GM06990 (cell line): ENCODE measurements at regions not wholly inside any gene's neighbourhood (a gene's known extent, or its start where the extent isn't known, plus 50 kb on each side); places are given as distances from the start of the nearest gene placed in this dataset.
"Not testable (repeated sequence)": the region's sequence is repeated elsewhere in the genome, so short reads cannot be mapped to it uniquely, and the experiment has no call there.

Experiments
- DNase-seq: peaks from one replicate; pipeline ENCODE4 v3.0.0-alpha.2; 2011; ENCODE audit not compliant: insufficient read length; ENCODE audit errors: extremely low read depth
- H3K27me3 ChIP-seq: replicated peaks from 2 replicates; pipeline ENCODE4 v1.6.0; 2011; ENCODE audit warnings: low read length; ENCODE audit not compliant: control insufficient read depth, insufficient read depth
- H3K36me3 ChIP-seq: 2 replicates; pipeline ENCODE4 v1.5.1; 2011; ENCODE audit warnings: low read length; ENCODE audit not compliant: control insufficient read depth, insufficient read depth
- H3K4me3 ChIP-seq: replicated peaks from 2 replicates; pipeline ENCODE4 v1.5.1; 2011; ENCODE audit warnings: low read depth, mild to moderate bottlenecking, control low read depth, low read length
- TF ChIP-seq, protein P1 (sequence below): IDR thresholded peaks from 2 replicates; pipeline ENCODE4 v1.5.1; 2011; ENCODE audit warnings: low read length, control low read depth, mild to moderate bottlenecking, inconsistent platforms; ENCODE audit not compliant: insufficient read depth, poor library complexity, severe bottlenecking

DNA sequence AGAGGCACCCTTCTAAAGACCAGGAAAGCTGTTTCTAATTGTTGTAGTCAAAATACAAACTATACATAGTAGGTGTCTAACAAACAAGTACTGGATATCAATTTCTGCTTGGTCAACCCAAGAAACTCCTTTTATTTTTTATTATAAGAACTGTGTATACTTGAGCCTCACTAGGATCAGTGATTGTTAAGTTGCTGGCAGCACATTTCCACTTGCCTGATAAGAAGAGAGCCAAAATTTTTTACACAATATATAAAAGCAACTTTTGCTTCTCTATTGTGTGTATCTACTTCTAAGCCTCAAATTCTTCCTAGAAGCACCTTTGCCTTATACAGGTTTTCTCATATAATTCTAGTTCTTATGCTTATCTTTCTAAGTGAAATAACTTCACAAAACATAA is 703.0 kb upstream of the EPHA5 start:
- TF ChIP-seq, protein P1, sequence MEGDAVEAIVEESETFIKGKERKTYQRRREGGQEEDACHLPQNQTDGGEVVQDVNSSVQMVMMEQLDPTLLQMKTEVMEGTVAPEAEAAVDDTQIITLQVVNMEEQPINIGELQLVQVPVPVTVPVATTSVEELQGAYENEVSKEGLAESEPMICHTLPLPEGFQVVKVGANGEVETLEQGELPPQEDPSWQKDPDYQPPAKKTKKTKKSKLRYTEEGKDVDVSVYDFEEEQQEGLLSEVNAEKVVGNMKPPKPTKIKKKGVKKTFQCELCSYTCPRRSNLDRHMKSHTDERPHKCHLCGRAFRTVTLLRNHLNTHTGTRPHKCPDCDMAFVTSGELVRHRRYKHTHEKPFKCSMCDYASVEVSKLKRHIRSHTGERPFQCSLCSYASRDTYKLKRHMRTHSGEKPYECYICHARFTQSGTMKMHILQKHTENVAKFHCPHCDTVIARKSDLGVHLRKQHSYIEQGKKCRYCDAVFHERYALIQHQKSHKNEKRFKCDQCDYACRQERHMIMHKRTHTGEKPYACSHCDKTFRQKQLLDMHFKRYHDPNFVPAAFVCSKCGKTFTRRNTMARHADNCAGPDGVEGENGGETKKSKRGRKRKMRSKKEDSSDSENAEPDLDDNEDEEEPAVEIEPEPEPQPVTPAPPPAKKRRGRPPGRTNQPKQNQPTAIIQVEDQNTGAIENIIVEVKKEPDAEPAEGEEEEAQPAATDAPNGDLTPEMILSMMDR = no peak
- DNase-seq = no peak
- H3K36me3 ChIP-seq = no peaks in the 10 kb centered on the region
- no peaks in the 10 kb centered on the region for H3K27me3 ChIP-seq
- no peak overlapping the region for H3K4me3 ChIP-seq

DNA sequence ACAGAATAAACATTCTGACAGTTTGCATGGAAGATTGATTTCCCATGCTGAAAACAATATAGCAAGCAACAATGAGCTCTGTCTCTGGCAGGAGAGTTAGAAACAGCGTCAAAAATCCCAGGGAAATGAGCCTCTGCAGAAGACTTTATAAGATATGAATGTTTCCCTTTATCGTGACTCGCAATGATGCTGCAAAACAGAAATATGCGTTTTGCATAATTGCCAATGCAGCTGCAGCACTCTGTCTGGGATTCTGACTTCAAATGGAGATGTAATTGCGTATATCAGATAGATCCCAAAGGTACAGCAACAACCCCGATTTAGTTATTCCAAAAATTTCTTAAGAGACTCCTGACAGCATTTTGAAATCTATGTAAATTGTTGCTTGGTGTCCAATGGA is 702.4 kb upstream of the EPHA5 start:
- DNase-seq = no peak
- TF ChIP-seq, protein P1 = no peak
- H3K4me3 ChIP-seq = no peak overlapping the region

DNA sequence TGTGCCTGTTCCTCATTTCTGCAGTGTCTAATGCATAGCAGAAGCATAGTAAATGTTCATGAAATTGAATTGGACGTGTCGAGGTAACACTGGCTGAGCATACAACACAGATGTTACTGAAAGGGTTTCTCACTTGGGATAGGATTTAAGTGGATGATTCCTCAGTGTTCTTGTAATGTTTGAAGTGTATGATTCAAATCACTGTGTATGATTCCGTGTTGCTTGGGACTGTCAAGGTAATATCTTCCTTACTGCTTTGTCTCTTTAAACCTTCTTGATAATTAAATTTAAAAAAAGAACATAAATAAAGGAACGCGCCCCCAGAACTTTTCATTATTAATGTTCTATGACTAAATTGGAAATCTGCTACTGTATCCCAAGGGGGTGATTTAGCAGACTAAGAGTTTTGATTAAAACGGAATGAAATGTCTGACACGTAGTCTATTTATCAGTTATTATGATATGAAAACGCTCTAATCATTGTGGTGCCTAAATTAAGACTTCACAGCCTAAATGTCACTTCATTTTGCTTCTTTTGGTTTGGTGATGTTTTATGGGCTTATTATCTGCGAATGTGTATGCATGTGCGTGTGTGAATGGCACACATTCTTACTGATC is 696.9 kb upstream of the EPHA5 start:
- Histone ChIP-seq H3K4me3 (no peak overlapping the region), H3K27me3 (no peaks in the 10 kb centered on the region), H3K36me3 (no peaks in the 10 kb centered on the region)
- TF ChIP-seq, protein P1 = no peak
- DNase-seq = no peak

More for the DNA sequence above, 702.4 kb upstream of the EPHA5 start:
- no peaks in the 10 kb centered on the region for H3K36me3 ChIP-seq
- no peaks in the 10 kb centered on the region for H3K27me3 ChIP-seq

DNA sequence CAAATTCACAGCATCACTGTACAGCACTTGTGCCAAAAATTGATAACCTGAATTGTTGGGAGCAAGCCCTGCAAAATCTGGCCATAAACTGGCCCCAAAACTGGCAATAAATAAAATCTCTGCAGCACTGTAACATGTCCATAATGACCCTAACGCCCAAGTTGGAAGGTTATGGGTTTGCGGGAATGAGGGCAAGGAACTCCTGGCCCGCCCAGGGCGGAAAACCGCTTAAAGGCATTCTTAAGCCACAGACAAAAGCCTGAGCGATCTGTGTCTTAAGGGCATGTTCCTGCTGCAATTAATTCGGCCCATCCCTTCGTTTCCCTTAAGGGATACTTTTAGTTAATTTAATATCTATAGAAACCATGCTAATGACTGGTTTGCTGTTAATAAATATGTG is 690.1 kb upstream of the EPHA5 start:
- not testable (repeated sequence) for H3K27me3 ChIP-seq, H3K36me3 ChIP-seq, DNase-seq, H3K4me3 ChIP-seq

DNA sequence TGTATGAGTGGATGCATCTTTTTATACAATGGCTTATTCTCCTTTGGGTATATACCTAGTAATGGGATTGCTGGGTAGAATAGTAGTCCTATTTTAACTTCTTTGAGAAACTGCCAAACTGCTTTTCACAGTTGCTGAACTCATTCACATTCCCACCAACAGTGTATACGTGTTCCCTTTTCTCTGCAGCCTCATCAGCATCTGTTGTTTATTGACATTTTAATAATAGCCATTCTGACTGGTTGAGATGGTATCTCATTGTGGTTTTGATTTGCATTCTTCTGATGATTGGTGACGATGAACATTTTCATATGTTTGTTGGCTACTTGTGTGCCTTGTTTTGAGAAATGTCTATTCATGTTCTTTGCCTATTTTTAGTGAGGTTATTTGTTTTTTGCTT is 687.0 kb upstream of the EPHA5 start:
- no peaks in the 10 kb centered on the region for H3K27me3 ChIP-seq
- H3K36me3 ChIP-seq = no peaks in the 10 kb centered on the region
- H3K4me3 ChIP-seq = no peak overlapping the region
- TF ChIP-seq, protein P1 = no peak
- no peak for DNase-seq

DNA sequence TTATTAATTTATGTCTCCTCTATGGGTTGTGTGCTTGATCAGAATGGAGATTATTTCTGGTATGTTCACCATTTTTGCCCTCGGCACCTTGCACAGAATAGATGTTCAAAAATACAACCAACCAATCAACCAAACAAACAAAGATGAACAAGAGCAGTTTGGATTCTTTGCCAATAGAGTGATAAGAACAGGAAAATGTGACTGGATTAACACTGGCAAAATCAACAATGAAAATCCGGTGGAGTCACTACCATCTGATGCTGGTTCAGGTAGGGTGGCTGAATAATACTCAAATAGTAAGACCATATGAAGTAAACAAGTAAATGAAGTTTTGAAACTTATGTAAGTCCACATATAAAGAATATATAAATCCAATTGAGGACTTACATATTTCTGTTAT is 685.0 kb upstream of the EPHA5 start:
- H3K36me3 ChIP-seq = no peaks in the 10 kb centered on the region
- DNase-seq = no peak
- TF ChIP-seq, protein P1 = no peak
- H3K4me3 ChIP-seq = no peak overlapping the region
- H3K27me3 ChIP-seq = no peaks in the 10 kb centered on the region
